ENCODE measurements at regions not wholly inside any gene's neighbourhood (a gene's known extent, or its start where the extent isn't known, plus 50 kb on each side); places are given as distances from the start of the nearest gene placed in this dataset.

- no peak for DNase-seq
Observed at GRCh38 chr4:13316354-13316753, 167.8 kb downstream of the RAB28 start.

GRCh38 chr4:13313856-13314255, 170.3 kb downstream of the RAB28 start:
- DNase-seq = no peak

- DNase-seq = no peak
Observed at GRCh38 chr4:13312264-13312663, 171.9 kb downstream of the RAB28 start.

- DNase-seq = no peak
Observed at GRCh38 chr4:13309751-13310150, 174.4 kb downstream of the RAB28 start.

GRCh38 chr4:13306356-13306755, 177.8 kb downstream of the RAB28 start:
- no peak for DNase-seq

DNA sequence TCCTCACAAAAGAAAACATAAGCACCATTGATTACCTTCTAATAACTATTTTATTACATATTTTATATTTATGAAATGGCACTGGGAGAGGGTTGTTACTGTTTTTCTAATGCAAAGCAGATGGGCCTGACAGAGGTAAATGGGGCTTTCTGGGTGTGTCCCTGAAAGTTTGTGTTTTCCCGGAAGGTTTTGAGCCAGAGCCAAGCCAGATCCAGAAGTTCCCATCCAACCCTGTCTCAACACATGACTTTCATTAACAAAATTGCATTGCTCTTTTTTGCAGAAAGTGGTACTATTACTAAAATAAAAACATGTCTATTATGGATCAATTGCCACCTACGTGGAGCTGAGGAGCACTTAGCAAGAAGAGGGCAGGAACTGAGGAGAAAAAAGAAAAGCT, 181.3 kb downstream of the RAB28 start:
- DNase-seq = no peak

GRCh38 chr4:13299343-13299742, 184.8 kb downstream of the RAB28 start:
- DNase-seq = no peak

DNA sequence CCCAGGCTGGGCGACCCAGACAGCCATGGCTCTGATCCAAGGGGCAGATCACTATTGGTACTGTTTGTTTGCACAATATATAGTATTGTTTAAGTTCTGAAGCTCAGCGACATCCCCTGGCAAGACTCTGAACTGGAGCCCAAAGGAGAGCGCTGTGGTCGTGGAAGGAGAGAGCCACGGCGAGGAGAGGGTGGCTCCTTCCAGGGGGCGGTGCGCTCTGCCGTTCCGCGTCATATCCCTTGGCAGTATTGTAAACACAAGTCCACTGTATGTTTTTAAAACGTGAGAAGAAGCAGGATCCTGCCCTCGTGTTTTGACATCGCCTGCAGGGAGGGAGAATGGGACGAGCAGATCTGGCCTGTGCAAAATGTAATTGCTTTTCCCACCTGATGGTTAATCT, 185.5 kb downstream of the RAB28 start:
- DNase-seq = no peak

GRCh38 chr4:13296986-13297385, 187.2 kb downstream of the RAB28 start:
- DNase-seq = no peak

GRCh38 chr4:13294961-13295605, 189.1 kb downstream of the RAB28 start:
- DNase-seq = no peak

DNA sequence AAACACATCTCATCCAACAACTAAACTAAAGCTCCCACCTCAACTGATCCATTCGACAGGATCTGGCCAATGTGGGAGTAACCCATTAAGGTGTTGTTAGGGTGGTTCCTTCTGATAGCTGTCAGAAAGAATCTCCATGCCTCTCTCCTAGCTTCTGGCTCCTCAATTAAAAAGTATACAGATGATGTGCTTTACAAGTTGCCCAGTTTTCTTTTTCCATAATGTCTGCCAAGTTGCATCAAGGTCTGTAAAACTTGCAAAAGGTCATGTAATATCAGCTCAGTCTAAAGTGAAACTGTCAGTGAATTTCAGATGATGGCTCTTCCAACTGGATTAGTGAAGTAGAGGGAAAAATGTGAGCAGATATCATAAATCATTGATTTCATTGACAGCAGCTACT, 191.8 kb downstream of the RAB28 start:
- no peak for DNase-seq

DNA sequence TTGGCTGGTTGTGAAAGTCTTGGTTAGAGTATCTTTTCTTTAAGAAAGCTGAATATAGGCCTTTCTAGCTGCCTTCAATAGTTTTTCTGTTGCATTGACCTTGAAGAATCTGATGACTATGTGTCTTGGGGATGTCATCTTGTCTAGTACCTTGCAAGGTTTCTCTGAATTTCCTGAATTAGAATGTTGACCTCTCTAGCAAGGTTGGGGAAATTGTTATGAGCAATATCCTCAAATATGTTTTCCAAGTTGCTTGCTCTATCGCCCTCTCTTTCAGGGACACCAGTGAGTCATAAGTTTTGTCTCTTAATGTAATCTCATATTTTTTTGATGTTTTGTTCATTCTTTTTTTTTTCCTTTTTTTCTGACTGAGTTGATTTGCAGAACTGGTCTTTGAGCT, 194.7 kb downstream of the RAB28 start:
- no peak for DNase-seq

GRCh38 chr4:13285336-13285735, 198.8 kb downstream of the RAB28 start:
- no peak for DNase-seq

DNA sequence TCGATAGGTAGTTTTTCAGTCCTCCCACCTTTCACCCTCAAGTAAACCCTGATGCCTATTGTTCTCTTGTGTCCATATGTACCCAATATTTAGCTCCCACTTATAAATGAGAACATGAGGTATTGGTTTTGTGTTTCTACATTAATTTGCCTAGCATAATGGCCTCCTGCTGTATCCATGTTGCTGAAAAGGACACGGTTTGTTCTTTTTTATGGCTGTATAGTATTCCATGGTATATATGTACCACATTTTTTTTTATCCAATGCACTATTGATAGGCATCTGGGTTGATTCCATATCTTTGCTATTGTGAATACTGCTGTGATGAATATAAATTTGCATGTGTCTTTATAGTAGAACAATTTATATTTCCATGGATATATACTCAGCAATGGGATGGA, 199.2 kb downstream of the RAB28 start:
- no peak for DNase-seq

GRCh38 chr4:13276357-13276756, 207.8 kb downstream of the RAB28 start:
- DNase-seq = no peak

GRCh38 chr4:13268703-13269102, 215.4 kb downstream of the RAB28 start:
- no peak for DNase-seq

- DNase-seq = no peak
Observed at GRCh38 chr4:13268165-13268564, 216.0 kb downstream of the RAB28 start.

GRCh38 chr4:13267091-13267490, 217.0 kb downstream of the RAB28 start:
- DNase-seq = no peak

DNA sequence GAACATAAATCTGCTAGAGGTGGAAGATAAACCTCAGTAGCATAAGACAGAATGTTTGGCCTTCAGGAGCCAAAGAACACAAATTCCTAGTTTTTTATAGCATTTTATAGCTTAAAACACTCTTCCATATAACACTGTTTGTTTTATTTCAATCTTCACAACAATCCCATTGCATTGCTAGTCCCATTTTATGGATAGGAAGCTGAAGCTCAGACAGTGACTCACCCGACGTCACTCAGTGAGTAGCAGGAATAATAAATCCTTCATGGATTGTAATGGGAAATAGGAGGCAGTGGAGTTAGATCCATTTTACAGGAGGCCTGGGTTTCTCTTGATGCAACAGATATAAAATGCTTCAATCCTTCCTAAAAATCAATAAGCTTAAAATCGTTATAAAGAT, 217.5 kb downstream of the RAB28 start:
- DNase-seq = no peak

GRCh38 chr4:13263967-13264525, 220.1 kb downstream of the RAB28 start:
- no peak for DNase-seq

GRCh38 chr4:13262816-13263215, 221.3 kb downstream of the RAB28 start:
- no peak for DNase-seq

GRCh38 chr4:13261486-13262257, 222.5 kb downstream of the RAB28 start:
- DNase-seq = no peak

DNA sequence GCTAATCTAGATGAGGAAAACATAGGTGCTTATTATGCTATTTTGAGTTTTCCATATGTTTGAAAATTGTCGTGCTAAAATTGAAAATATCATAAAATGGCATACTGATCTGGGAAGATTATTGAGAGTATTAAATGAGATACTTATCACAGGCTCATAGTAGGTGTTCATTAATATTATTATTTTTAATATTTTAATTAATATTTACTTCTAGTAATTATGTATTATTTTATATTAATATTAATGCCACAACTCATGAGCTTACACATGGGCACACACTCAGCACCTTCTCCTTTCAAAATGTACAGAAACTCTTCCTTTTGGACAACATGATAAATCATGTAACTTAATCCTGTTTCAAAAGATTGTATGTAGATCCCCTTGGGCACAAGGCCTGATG, 223.6 kb downstream of the RAB28 start:
- no peak for DNase-seq

- DNase-seq = no peak
Observed at GRCh38 chr4:13250263-13250662, 233.9 kb downstream of the RAB28 start.

All from activated CD4-positive, alpha-beta T cell treated with anti-CD3 and anti-CD28 coated beads for 48 hours (primary cell).